ENCODE measurements at regions not wholly inside any gene's neighbourhood (a gene's known extent, or its start where the extent isn't known, plus 50 kb on each side); places are given as distances from the start of the nearest gene placed in this dataset.

DNA sequence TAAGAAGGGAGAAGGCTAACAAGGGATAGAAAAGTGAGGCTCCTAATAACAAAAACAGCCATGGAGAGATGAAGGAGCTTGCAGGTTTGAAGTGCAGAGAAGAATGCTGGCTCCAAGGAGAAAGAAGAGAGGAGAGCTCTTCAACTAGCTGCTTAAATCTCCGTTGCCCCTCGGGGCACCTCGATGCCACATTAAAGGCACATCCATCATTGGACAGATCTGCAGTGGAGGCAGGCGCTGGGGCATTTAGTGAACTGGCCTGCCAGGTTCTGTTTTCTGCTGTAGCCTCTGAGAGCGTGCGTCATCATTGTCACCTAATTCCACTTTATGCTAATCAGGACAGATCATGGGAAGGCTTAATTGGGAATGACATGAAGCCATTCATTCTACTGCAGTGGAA, 1426.2 kb upstream of the WWC1 start:
- CTCF ChIA-PET, result no interaction called here
- Mint-ChIP-seq H3K9me3 (no peaks in the 10 kb centered on the region), H3K4me1 (peaks cover 2% of the 10 kb centered on the region; the same call in 1 of the 2 replicates), H3K27ac (no peak overlapping the region), H3K36me3 (no peaks in the 10 kb centered on the region), H3K27me3 (ENCODE audit: low read depth) (no peaks in the 10 kb centered on the region), H3K4me3 (no peak overlapping the region)
- TF ChIP-seq JUN (CRISPR knock-in tag; IDR thresholded peaks at IDR 0.05), result no peak
- no peak for TF ChIP-seq ETV6 (CRISPR knock-in tag; IDR thresholded peaks at IDR 0.05)
- TF ChIP-seq, protein P1, sequence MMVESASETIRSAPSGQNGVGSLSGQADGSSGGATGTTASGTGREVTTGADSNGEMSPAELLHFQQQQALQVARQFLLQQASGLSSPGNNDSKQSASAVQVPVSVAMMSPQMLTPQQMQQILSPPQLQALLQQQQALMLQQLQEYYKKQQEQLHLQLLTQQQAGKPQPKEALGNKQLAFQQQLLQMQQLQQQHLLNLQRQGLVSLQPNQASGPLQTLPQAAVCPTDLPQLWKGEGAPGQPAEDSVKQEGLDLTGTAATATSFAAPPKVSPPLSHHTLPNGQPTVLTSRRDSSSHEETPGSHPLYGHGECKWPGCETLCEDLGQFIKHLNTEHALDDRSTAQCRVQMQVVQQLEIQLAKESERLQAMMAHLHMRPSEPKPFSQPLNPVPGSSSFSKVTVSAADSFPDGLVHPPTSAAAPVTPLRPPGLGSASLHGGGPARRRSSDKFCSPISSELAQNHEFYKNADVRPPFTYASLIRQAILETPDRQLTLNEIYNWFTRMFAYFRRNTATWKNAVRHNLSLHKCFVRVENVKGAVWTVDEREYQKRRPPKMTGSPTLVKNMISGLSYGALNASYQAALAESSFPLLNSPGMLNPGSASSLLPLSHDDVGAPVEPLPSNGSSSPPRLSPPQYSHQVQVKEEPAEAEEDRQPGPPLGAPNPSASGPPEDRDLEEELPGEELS (CRISPR knock-in tag; IDR thresholded peaks at IDR 0.05), result no peak
- DNase-seq (ENCODE audit: low spot score) (no peak), ATAC-seq (no peak)
- POLR2A ChIA-PET, result no interaction called here

DNA sequence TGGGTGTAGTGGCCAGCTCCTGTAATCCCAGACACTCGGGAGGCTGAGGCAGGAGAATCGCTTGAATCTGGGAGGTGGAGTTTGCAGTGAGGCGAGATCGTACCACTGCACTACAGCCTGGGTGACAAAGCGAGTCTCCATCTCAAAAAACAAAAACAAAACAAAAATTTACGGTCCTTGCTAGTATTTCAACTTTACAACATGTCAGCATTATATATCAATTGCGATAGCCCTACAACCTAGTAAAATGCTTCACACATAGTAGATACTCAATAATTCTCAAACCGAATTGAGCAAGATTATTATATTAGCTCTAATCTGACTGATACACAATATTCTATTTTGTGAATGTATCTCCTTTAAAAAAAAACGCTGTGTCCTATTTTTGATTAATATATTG, 1411.0 kb upstream of the WWC1 start:
- no peaks in the 10 kb centered on the region for H3K36me3 Mint-ChIP-seq
- ChIA-PET POLR2A (no interaction called here), CTCF (no interaction called here)
- no peaks in the 10 kb centered on the region for H3K9me3 Mint-ChIP-seq
- TF ChIP-seq SMAD4 (CRISPR knock-in tag; IDR thresholded peaks at IDR 0.05), result no peak
- TF ChIP-seq NR3C1 (CRISPR knock-in tag; conservative IDR thresholded peaks at IDR 0.05; ENCODE audit: low read depth), result no peak
- TF ChIP-seq ZNF219 (CRISPR knock-in tag; IDR thresholded peaks at IDR 0.05; ENCODE audit: borderline replicate concordance), result no peak
- no peak for TF ChIP-seq MYBL2 (CRISPR knock-in tag; IDR thresholded peaks at IDR 0.05)
- no peak for TF ChIP-seq CREB1 (CRISPR knock-in tag; IDR thresholded peaks at IDR 0.05)
- TF ChIP-seq KAT7 (CRISPR knock-in tag; IDR thresholded peaks at IDR 0.05; ENCODE audit: borderline replicate concordance), result no peak
- TF ChIP-seq ZNF138 (CRISPR knock-in tag; conservative IDR thresholded peaks at IDR 0.05), result no peak
- TF ChIP-seq, protein P2, sequence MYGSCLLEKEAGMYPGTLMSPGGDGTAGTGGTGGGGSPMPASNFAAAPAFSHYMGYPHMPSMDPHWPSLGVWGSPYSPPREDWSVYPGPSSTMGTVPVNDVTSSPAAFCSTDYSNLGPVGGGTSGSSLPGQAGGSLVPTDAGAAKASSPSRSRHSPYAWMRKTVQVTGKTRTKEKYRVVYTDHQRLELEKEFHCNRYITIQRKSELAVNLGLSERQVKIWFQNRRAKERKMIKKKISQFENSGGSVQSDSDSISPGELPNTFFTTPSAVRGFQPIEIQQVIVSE (CRISPR knock-in tag; IDR thresholded peaks at IDR 0.05; ENCODE audit: borderline replicate concordance), result no peak
- DNase-seq (ENCODE audit: low spot score) (no peak), ATAC-seq (no peak)
- H3K27me3 Mint-ChIP-seq (ENCODE audit: low read depth), result no peaks in the 10 kb centered on the region
- H3K4me1 Mint-ChIP-seq, result peaks cover 31% of the 10 kb centered on the region
- no peak overlapping the region for H3K4me3 Mint-ChIP-seq
- H3K27ac Mint-ChIP-seq, result no peak overlapping the region

DNA sequence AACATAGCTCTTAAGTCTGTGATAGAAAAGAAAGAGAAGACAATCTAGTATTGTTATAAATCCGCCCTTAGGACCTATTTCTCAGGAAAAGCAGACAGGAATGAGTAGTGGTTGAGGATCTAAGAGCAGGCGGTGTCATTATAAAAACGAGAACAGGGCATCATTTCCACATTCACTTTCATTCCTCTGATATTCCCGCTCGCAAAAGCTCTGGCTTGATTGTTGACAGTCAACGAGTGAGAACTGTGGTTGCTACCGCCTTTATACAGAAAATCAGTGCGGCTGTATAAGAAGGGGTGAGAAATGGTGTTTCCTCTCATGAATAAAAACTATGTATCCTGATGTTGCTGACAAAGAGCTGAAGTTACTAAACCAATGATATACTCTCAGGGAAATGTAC, 1409.6 kb upstream of the WWC1 start:
- POLR2A ChIA-PET, result interaction anchor here (0.7 kb wide), 1 partner anchor 388 kb away, joined by 3 read pairs; no protein-coding TSS in a partner anchor
- TF ChIP-seq, protein P3, sequence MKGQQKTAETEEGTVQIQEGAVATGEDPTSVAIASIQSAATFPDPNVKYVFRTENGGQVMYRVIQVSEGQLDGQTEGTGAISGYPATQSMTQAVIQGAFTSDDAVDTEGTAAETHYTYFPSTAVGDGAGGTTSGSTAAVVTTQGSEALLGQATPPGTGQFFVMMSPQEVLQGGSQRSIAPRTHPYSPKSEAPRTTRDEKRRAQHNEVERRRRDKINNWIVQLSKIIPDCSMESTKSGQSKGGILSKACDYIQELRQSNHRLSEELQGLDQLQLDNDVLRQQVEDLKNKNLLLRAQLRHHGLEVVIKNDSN (CRISPR knock-in tag; IDR thresholded peaks at IDR 0.05), result no peak
- TF ChIP-seq FOXJ3 (CRISPR knock-in tag; IDR thresholded peaks at IDR 0.05; ENCODE audit: borderline replicate concordance), result no peak
- Mint-ChIP-seq H3K9me3 (no peaks in the 10 kb centered on the region), H3K27ac (peak overlapping the region; percentile 97), H3K36me3 (no peaks in the 10 kb centered on the region), H3K4me1 (peaks cover 31% of the 10 kb centered on the region), H3K4me3 (no peak overlapping the region), H3K27me3 (ENCODE audit: low read depth) (no peaks in the 10 kb centered on the region)
- DNase-seq (ENCODE audit: low spot score), result no peak
- ATAC-seq, result no peak
- CTCF ChIA-PET, result no interaction called here

DNA sequence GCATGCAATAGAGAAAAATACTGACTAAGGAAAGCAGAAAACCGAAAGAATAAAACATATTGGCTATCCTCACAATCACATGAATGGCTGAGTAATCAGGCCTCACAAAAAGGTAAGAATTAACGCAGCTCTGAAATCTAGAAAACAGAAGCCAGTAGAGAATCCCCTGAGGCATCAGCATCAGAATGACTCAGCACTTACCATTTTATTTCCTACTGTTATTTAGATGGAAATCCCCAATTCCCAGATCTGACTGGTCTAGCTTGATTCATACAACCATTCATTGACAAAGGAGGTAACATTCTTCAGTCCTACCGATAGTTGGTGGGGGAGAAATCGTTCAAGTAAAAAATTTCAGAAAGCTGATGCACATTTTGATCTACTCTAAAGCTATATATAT, 1408.4 kb upstream of the WWC1 start:
- TF ChIP-seq FOXK1 (CRISPR knock-in tag; IDR thresholded peaks at IDR 0.05), result no peak
- TF ChIP-seq ZNF317 (CRISPR knock-in tag; IDR thresholded peaks at IDR 0.05; ENCODE audit: borderline replicate concordance, low read depth), result no peak
- TF ChIP-seq, protein P4, sequence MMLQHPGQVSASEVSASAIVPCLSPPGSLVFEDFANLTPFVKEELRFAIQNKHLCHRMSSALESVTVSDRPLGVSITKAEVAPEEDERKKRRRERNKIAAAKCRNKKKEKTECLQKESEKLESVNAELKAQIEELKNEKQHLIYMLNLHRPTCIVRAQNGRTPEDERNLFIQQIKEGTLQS (CRISPR knock-in tag; conservative IDR thresholded peaks at IDR 0.05), result no peak
- TF ChIP-seq, protein P5, sequence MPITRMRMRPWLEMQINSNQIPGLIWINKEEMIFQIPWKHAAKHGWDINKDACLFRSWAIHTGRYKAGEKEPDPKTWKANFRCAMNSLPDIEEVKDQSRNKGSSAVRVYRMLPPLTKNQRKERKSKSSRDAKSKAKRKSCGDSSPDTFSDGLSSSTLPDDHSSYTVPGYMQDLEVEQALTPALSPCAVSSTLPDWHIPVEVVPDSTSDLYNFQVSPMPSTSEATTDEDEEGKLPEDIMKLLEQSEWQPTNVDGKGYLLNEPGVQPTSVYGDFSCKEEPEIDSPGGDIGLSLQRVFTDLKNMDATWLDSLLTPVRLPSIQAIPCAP (CRISPR knock-in tag; IDR thresholded peaks at IDR 0.05), result no peak
- no peaks in the 10 kb centered on the region for H3K27me3 Mint-ChIP-seq (ENCODE audit: low read depth)
- peaks cover 31% of the 10 kb centered on the region for H3K4me1 Mint-ChIP-seq
- ChIA-PET POLR2A (no interaction called here), CTCF (no interaction called here)
- DNase-seq (ENCODE audit: low spot score), result no peak
- peak overlapping the region; percentile 97 for H3K27ac Mint-ChIP-seq
- no peaks in the 10 kb centered on the region for H3K36me3 Mint-ChIP-seq
- H3K4me3 Mint-ChIP-seq, result peak overlapping the region; percentile 44
- ATAC-seq, result peak; percentile 87
- peaks cover 4% of the 10 kb centered on the region; the same call in 1 of the 2 replicates for H3K9me3 Mint-ChIP-seq
